ENCODE measurements at regions not wholly inside any gene's neighbourhood (a gene's known extent, or its start where the extent isn't known, plus 50 kb on each side); places are given as distances from the start of the nearest gene placed in this dataset.

DNA sequence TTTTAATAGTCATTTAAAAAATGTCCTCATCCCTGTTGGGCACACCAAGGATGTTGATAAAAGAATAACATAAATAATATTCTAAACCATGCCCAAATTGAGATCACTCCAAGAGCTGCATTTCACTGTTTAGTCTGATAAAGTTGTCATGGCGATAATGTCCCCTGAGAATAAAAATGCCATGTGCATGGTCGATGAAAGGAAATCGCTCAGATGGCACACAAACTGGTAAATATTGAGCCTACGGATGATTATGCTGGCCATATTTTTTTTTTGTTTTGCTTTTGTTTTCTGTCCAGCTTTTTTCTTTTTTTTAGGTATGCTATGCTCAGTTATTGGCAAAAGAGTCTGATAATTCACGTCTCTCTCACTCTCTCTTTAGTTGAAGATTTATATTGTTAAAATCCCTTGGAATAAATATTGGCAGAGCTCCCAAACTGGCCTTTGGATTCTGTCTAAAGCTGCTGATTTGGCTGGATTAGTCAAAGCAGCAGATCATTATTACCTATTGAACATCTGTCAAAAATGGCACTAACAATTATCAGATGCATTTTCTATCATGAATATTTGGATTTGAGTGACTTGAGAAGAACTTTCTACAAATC, 643.8 kb downstream of the SQOR start:
- no peak overlapping the region for H3K4me3 Mint-ChIP-seq
- no peak for DNase-seq
- Histone ChIP-seq H3K36me3 (ENCODE audit: control insufficient read depth, insufficient read depth, low read length) (no peaks in the 10 kb centered on the region), H3K4me3 (ENCODE audit: low read length) (no peak overlapping the region), H3K9ac (ENCODE audit: extremely low read depth, low read length, poor library complexity, severe bottlenecking) (no peak overlapping the region), H3K27ac (ENCODE audit: low read depth, low read length) (peak overlapping the region; percentile 82), H3K4me1 (ENCODE audit: control insufficient read depth, insufficient read depth, low read length) (no peaks in the 10 kb centered on the region), H3K9me3 (ENCODE audit: control insufficient read depth, low read length) (no peaks in the 10 kb centered on the region), H3K27me3 (ENCODE audit: control insufficient read depth, insufficient read depth, low read length, poor library complexity, severe bottlenecking) (no peaks in the 10 kb centered on the region)
- TF ChIP-seq, protein P1, sequence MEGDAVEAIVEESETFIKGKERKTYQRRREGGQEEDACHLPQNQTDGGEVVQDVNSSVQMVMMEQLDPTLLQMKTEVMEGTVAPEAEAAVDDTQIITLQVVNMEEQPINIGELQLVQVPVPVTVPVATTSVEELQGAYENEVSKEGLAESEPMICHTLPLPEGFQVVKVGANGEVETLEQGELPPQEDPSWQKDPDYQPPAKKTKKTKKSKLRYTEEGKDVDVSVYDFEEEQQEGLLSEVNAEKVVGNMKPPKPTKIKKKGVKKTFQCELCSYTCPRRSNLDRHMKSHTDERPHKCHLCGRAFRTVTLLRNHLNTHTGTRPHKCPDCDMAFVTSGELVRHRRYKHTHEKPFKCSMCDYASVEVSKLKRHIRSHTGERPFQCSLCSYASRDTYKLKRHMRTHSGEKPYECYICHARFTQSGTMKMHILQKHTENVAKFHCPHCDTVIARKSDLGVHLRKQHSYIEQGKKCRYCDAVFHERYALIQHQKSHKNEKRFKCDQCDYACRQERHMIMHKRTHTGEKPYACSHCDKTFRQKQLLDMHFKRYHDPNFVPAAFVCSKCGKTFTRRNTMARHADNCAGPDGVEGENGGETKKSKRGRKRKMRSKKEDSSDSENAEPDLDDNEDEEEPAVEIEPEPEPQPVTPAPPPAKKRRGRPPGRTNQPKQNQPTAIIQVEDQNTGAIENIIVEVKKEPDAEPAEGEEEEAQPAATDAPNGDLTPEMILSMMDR (conservative IDR thresholded peaks at IDR 0.05) = no peak
- no peaks in the 10 kb centered on the region for H3K4me1 Mint-ChIP-seq
- H3K27me3 Mint-ChIP-seq (ENCODE audit: insufficient read depth) = no peaks in the 10 kb centered on the region
- H3K36me3 Mint-ChIP-seq (ENCODE audit: low read depth) = no peaks in the 10 kb centered on the region
- H3K27ac Mint-ChIP-seq = no peak overlapping the region
- H3K9me3 Mint-ChIP-seq = no peaks in the 10 kb centered on the region
- WGBS, 2 experiments (ENCODE audit: insufficient coverage in 1 of 2, insufficient read length in 1 of 2) = 90 to 94% methylated on average over 4 to 5 of the region's 5 CpGs

DNA sequence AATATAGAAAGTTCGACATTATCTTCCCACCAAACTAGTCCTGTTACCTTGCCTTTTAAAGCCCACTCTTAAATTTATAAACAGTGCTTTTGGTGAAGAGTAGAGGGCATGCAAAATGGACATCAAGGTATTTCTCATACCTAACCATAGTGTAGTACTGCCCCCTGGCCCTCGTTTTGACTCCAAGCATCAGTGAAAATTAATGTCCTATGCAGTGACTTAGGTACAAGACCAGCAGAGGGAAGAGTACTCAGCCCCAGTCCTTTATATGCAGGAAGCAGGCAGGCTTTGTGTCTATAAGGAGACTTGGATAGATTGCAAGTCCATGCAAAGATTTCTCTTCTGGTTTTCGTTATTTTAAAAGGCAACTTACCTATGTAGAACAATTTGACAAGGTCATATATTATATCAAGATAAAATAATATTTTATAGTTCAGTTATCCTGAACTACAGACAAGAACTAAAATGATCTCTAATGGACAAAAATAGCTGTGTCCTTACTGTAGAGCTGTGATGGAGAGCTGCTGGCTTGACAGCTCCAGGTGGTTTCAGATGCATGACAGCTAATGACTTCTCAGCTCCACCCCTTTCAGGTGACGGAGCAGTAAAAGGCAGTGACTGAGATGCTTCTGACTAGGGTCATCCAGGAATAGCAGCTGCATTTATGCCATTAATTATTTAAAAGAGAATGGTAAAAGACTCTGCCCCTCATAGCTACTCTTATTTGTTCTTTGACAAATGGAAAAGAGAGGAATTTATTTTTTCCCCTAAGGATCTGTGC, 646.1 kb downstream of the SQOR start:
- H3K4me1 ChIP-seq (ENCODE audit: control insufficient read depth, insufficient read depth, low read length) = no peaks in the 10 kb centered on the region
- no peak overlapping the region for H3K27ac ChIP-seq (ENCODE audit: low read depth, low read length)
- DNase-seq = peak; percentile 72
- Mint-ChIP-seq H3K4me1 (no peaks in the 10 kb centered on the region), H3K36me3 (ENCODE audit: low read depth) (no peaks in the 10 kb centered on the region), H3K9me3 (peaks cover 2% of the 10 kb centered on the region), H3K27ac (no peak overlapping the region), H3K27me3 (ENCODE audit: insufficient read depth) (no peaks in the 10 kb centered on the region), H3K4me3 (no peak overlapping the region)
- no peak overlapping the region for H3K4me3 ChIP-seq (ENCODE audit: low read length)
- no peak overlapping the region for H3K9ac ChIP-seq (ENCODE audit: extremely low read depth, low read length, poor library complexity, severe bottlenecking)
- no peaks in the 10 kb centered on the region for H3K36me3 ChIP-seq (ENCODE audit: control insufficient read depth, insufficient read depth, low read length)
- no peaks in the 10 kb centered on the region for H3K9me3 ChIP-seq (ENCODE audit: control insufficient read depth, low read length)
- WGBS, 2 experiments (ENCODE audit: insufficient coverage in 1 of 2, insufficient read length in 1 of 2) = 62 to 100% methylated on average over 1 to 3 of the region's 4 CpGs
- H3K27me3 ChIP-seq (ENCODE audit: control insufficient read depth, insufficient read depth, low read length, poor library complexity, severe bottlenecking) = no peaks in the 10 kb centered on the region
- TF ChIP-seq, protein P1 (conservative IDR thresholded peaks at IDR 0.05) = peak; percentile 78

DNA sequence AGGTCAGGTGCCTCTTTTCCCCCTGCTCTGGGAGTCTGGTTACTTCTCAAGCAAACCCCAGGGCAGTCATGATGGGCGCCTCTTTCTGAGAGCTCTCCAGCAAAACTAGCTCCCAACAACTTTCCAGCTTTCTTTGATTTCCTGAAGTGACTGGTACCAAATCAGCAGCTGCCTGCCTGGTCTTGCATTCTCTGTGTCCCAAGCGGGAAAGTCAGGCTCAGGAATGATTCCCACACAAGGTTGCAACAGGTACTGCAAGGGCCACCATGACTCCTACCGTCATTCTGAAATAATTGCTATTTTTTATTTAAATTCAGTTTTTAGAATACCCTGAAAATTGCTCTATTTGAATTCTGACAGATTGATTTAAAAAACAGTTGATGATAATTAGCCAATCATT, 658.7 kb downstream of the SQOR start:
- Mint-ChIP-seq H3K27me3 (ENCODE audit: insufficient read depth) (no peaks in the 10 kb centered on the region), H3K4me3 (no peak overlapping the region), H3K4me1 (peaks cover 16% of the 10 kb centered on the region), H3K27ac (no peak overlapping the region), H3K9me3 (no peaks in the 10 kb centered on the region), H3K36me3 (ENCODE audit: low read depth) (no peaks in the 10 kb centered on the region)
- no peak overlapping the region for H3K4me3 ChIP-seq (ENCODE audit: low read length)
- H3K9ac ChIP-seq (ENCODE audit: extremely low read depth, low read length, poor library complexity, severe bottlenecking) = no peak overlapping the region
- no peaks in the 10 kb centered on the region for H3K36me3 ChIP-seq (ENCODE audit: control insufficient read depth, insufficient read depth, low read length)
- no peak overlapping the region for H3K27ac ChIP-seq (ENCODE audit: low read depth, low read length)
- H3K27me3 ChIP-seq (ENCODE audit: control insufficient read depth, insufficient read depth, low read length, poor library complexity, severe bottlenecking) = no peaks in the 10 kb centered on the region
- WGBS, 2 experiments (ENCODE audit: insufficient coverage in 1 of 2, insufficient read length in 1 of 2) = 88 to 94% methylated on average over 1 to 3 of the region's 3 CpGs
- TF ChIP-seq, protein P1 (conservative IDR thresholded peaks at IDR 0.05) = peak; percentile 63
- DNase-seq = peak; percentile 69
- H3K9me3 ChIP-seq (ENCODE audit: control insufficient read depth, low read length) = no peaks in the 10 kb centered on the region
- H3K4me1 ChIP-seq (ENCODE audit: control insufficient read depth, insufficient read depth, low read length) = no peaks in the 10 kb centered on the region
